HG03457 (cell line): ENCODE measurements at regions not wholly inside any gene's neighbourhood (a gene's known extent, or its start where the extent isn't known, plus 50 kb on each side); places are given as distances from the start of the nearest gene placed in this dataset.
"Not testable (repeated sequence)": the region's sequence is repeated elsewhere in the genome, so short reads cannot be mapped to it uniquely, and the experiment has no call there.

ENCODE experiments used
- ATAC-seq: cut with Tn5 transposase; IDR thresholded peaks from one replicate; pipeline ENCODE4 v1.9.1; 2021; ENCODE audit warnings: moderate number of reproducible peaks; ENCODE audit not compliant: unreplicated experiment

GRCh38 chr10:109308971-109309370 lies 614.3 kb downstream of the XPNPEP1 start:
- ATAC-seq = no peak

- ATAC-seq = not testable (repeated sequence)
These were observed 616.2 kb downstream of the XPNPEP1 start for GRCh38 chr10:109307102-109307501.

DNA sequence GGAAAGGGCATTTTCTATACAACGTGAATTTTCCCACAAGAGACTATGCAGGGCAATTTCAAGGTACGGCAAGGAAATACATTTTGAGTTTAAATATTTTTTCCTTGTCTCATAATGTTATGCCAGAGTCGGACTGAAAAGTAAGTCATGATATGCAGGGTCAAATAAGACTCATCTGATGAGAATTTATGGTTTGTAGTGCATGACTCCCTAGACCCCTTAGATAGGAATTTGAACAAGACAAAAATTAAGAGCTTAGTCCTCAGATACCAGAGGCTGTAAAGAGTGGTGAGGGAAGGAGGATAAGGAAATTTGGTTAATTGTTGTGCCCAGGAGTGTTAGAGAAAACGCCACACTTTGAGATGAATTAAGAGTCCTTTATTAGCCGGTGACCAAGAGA lies 616.6 kb downstream of the XPNPEP1 start:
- no peak for ATAC-seq

GRCh38 chr10:109287858-109288257 lies 635.5 kb downstream of the XPNPEP1 start:
- ATAC-seq = no peak

DNA sequence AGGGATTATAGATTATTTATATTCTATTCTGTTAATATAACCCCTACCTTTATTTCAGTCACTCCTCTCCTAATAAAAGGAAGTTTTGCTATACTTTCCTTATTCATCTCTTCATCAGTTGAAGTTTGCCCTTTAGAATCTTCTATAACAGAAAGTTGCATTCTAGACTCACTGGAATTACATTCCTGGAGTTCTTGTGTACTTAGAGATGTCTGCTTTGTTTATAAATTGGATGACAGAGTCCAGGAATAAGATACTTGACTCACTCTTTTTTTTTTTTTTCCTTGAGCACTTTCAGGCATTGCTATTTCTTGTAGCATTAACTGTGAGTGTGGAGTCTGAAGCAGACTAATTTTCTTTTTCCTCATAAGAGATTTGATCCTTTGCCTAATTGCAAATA lies 640.8 kb downstream of the XPNPEP1 start:
- no peak for ATAC-seq

DNA sequence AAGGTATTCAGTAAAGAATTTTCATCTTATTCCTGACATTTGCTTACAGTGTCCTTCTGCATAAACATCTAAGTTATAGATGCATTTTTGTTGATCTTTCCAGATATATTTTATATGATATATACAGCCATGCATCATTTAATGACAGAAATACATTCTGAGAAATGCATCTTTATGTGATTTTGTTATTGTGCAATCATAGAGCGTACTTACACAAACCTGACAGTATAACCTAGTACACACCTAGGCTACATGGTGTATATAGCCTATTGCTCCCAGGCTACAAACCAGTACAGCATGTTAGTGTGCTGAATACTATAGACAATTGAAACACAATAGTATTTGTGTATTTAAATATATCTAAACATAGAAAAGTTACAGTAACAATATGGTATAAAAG lies 642.0 kb downstream of the XPNPEP1 start:
- no peak for ATAC-seq

- no peak for ATAC-seq
These were observed 642.5 kb downstream of the XPNPEP1 start for GRCh38 chr10:109280837-109281236.

- ATAC-seq = no peak
These were observed 645.9 kb downstream of the XPNPEP1 start for GRCh38 chr10:109277456-109277855.

DNA sequence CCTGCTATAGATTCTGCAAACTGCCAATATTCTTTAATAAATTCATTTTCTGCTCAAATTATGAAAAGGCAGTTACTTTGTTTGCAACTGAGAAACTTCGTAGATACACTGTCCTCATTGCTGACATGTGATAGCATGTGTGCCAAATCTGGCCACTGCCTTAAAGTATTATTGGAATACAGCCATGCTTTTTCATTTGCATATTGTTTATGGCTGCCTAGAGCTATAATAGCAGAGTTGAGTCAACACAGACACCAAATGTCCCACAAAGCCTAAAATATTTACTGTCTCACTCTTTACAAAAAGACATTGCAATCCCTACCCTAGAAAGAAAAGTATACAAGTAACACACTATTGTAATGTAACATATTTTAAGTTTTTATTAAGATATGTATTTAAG lies 647.4 kb downstream of the XPNPEP1 start:
- ATAC-seq = no peak

- ATAC-seq = no peak
These were observed 648.6 kb downstream of the XPNPEP1 start for GRCh38 chr10:109274681-109275080.

DNA sequence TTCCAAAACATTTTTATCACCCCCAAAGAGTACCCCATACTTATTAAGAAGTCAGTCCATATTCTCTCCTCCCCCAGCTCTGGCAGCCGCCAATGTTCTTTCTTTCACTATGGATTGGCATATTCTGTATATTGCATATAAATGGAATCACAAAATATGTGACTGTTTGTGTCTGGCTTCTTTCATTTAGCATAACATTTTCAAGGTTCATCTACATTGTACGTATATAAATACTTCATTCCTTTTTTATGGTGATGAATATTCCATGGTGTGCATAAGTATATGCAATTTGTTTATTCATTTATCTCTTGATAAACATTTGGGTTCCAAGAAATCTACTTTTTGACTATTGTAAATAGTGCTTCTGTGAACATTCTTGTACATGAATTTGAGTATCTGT lies 653.1 kb downstream of the XPNPEP1 start:
- no peak for ATAC-seq

DNA sequence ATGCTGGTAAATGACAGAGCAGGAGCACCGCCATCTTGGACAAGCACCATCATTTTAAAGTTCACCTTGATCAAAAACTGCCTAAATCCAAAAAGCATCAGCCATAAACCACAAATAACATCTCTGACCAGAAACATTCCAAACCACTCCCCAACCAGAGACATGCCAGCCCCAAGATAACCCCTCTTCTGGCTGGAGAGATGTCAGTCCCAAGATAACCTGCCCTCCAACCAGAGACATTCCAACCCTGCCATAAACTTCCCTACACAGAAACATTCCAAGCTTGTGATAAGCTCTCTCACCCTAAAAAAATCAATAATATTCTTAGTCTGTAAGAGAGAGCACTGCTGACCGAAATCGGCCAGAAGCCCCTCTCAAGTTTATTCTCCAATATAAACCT lies 659.3 kb downstream of the XPNPEP1 start:
- ATAC-seq = no peak

DNA sequence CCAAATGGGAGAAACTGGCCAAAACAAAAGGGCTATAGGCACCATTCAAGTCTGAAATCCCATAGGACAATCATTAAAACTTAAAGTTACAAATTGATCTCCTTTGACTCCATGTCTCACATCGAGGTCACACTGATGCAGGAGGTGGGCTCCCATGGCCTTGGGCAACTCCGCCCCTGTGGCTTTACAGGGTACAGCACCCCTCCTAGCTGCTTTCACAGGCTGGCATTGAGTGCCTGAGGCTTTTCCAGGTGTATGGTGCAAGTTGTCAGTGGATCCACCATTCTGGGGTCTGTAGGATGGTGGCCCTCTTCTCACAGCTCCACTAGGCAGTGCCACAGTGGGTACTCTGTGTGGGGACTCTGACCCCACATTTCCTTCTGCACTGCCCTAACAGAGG lies 662.1 kb downstream of the XPNPEP1 start:
- no peak for ATAC-seq

- no peak for ATAC-seq
These were observed 664.0 kb downstream of the XPNPEP1 start for GRCh38 chr10:109259293-109259692.

- no peak for ATAC-seq
These were observed 670.0 kb downstream of the XPNPEP1 start for GRCh38 chr10:109253306-109253705.

GRCh38 chr10:109250152-109250551 lies 673.2 kb downstream of the XPNPEP1 start:
- no peak for ATAC-seq

DNA sequence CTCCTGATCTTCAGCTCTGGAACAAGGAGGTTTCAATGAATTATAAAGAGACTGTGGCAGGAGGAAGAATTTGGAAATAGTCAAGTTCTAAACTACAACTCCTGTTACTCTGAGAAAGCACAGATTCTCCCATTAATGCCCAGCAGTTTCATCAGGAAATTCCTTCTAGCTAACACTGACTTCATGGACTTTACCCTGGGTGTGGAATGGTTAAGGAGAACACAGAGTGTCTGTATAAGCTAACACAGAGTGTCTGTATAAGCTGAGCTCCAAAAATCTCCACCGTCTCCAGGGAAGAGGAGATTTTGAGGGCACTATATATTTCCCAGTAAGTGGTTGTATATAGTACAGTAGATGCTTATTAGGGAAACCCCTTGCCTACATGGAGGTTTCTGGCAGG lies 675.5 kb downstream of the XPNPEP1 start:
- no peak for ATAC-seq

- no peak for ATAC-seq
These were observed 677.5 kb downstream of the XPNPEP1 start for GRCh38 chr10:109245821-109246220.

GRCh38 chr10:109239371-109239770 lies 683.9 kb downstream of the XPNPEP1 start:
- no peak for ATAC-seq

- ATAC-seq = no peak
These were observed 685.6 kb downstream of the XPNPEP1 start for GRCh38 chr10:109237682-109238081.

DNA sequence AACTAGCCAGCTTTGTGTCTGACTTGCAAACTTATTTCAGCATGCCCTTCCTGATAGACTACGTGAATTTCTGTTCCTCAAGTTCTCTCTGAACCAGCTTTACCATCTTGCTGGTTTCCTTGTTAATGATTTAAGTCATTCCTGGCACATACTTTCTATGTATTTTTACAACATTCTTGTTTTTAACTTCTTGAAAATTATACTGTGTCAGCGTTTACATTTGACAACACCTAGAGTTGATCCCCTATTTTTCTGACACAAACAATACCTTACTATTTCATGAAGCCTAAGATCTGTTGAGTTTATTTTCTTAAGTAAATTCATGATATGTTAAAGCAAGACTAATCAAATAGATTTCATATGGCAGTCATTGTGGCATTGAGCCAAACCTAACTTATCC lies 686.3 kb downstream of the XPNPEP1 start:
- no peak for ATAC-seq

GRCh38 chr10:109223533-109223932 lies 699.8 kb downstream of the XPNPEP1 start:
- ATAC-seq = not testable (repeated sequence)

GRCh38 chr10:109219935-109220605 lies 703.2 kb downstream of the XPNPEP1 start:
- no peak for ATAC-seq
